Activated CD8-positive, alpha-beta T cell treated with anti-CD3 and anti-CD28 coated beads for 36 hours (primary cell): ENCODE measurements at regions not wholly inside any gene's neighbourhood (a gene's known extent, or its start where the extent isn't known, plus 50 kb on each side); places are given as distances from the start of the nearest gene placed in this dataset.

Source experiments
- ATAC-seq: fragments of 200-7000 bp; cut with Tn5 transposase; one replicate; pipeline ENCODE4 v1.10.0; 2021; ENCODE audit warnings: mild to moderate bottlenecking, moderate library complexity
- CTCF ChIA-PET: fragments of 350-600 bp; sonication (Branson Sonifier 250); formaldehyde crosslinking; loops from one replicate; lab custom pipeline; 2021; ENCODE audit warnings: antibody characterized with exemption; lab: Charles Lee
- POLR2A ChIA-PET: fragments of 350-600 bp; sonication (Branson Sonifier 250); formaldehyde crosslinking; loops from one replicate; lab custom pipeline; 2021; ENCODE audit warnings: antibody characterized with exemption; lab: Charles Lee
- DNase-seq: peaks from one replicate; pipeline ENCODE4 v3.0.0-alpha.2; 2020
- H3K27ac Mint-ChIP-seq: one replicate; pipeline ENCODE4 v1.8.0; 2021; ENCODE audit warnings: mild to moderate bottlenecking, mixed read lengths
- H3K27me3 Mint-ChIP-seq: one replicate; pipeline ENCODE4 v1.8.0; 2021; ENCODE audit warnings: mixed read lengths
- H3K36me3 Mint-ChIP-seq: one replicate; pipeline ENCODE4 v1.8.0; 2021; ENCODE audit warnings: low read depth, mixed read lengths
- H3K4me1 Mint-ChIP-seq: one replicate; pipeline ENCODE4 v1.8.0; 2021; ENCODE audit warnings: low read depth, mixed read lengths
- H3K4me3 Mint-ChIP-seq: one replicate; pipeline ENCODE4 v1.8.0; 2021; ENCODE audit warnings: mild to moderate bottlenecking, moderate library complexity, mixed read lengths
- H3K9me3 Mint-ChIP-seq: one replicate; pipeline ENCODE4 v1.8.0; 2021; ENCODE audit warnings: mixed read lengths
- intact Hi-C: fragments of 100-400 bp; cut with micrococcal nuclease; formaldehyde crosslinking; loops from one replicate; pipeline ENCODE4 v1.10.0; 2022
- TF ChIP-seq, protein P1 (sequence below): fragments of 200-600 bp; IDR thresholded peaks from one replicate; pipeline ENCODE4 v1.8.0; 2022; ENCODE audit warnings: antibody characterized with exemption, mild to moderate bottlenecking

DNA sequence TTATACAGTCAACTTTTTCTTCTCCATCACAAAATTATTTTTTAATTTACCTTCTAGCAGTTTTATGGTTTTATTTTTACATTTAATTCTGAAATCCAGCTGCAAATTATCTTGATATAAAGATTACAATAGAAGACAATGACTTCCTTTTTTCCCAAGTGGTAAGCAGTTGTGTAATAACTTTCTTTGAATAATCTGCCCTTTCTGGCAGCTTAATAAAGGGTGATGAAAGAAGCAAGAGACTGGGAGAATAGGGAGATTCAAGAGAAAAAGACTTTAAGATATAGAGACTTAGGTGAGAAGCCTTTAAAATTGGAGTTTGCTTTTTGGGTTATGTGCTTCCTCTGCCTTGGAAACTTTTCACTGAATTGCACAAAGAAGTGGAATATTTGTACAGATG is 100.4 kb upstream of the FREM1 start:
- H3K4me1 Mint-ChIP-seq, result no peaks in the 10 kb centered on the region
- intact Hi-C loops, result no loop called here
- TF ChIP-seq, protein P1, sequence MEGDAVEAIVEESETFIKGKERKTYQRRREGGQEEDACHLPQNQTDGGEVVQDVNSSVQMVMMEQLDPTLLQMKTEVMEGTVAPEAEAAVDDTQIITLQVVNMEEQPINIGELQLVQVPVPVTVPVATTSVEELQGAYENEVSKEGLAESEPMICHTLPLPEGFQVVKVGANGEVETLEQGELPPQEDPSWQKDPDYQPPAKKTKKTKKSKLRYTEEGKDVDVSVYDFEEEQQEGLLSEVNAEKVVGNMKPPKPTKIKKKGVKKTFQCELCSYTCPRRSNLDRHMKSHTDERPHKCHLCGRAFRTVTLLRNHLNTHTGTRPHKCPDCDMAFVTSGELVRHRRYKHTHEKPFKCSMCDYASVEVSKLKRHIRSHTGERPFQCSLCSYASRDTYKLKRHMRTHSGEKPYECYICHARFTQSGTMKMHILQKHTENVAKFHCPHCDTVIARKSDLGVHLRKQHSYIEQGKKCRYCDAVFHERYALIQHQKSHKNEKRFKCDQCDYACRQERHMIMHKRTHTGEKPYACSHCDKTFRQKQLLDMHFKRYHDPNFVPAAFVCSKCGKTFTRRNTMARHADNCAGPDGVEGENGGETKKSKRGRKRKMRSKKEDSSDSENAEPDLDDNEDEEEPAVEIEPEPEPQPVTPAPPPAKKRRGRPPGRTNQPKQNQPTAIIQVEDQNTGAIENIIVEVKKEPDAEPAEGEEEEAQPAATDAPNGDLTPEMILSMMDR, result no peak
- H3K27me3 Mint-ChIP-seq, result no peaks in the 10 kb centered on the region
- no peak for DNase-seq
- no peaks in the 10 kb centered on the region for H3K9me3 Mint-ChIP-seq
- ATAC-seq, result no peak
- no peaks in the 10 kb centered on the region for H3K36me3 Mint-ChIP-seq
- no peak overlapping the region for H3K4me3 Mint-ChIP-seq
- no peak overlapping the region for H3K27ac Mint-ChIP-seq
- ChIA-PET CTCF (no interaction called here), POLR2A (no interaction called here)

DNA sequence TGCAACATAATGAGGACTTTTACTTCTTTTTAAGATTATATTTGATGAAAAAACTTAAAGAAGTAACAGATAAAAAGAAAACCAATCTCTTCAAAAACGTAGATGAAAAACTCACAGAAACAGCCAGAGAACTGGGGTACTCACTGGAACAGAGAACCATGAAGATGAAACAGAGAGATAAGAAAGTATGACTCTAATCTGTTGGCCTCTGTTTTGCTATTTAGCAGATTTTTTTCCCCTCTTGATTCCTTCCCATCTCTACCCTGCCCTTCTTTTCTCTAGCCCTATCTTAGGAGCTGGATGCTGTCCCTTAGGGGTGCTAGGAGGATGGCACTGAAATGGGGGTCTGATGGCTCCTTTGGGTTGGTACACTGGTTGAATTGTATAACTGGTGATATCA is 97.5 kb upstream of the FREM1 start:
- ChIA-PET POLR2A (no interaction called here), CTCF (no interaction called here)
- intact Hi-C loops, result no loop called here
- DNase-seq (no peak), ATAC-seq (no peak)
- H3K36me3 Mint-ChIP-seq, result no peaks in the 10 kb centered on the region
- H3K27me3 Mint-ChIP-seq, result no peaks in the 10 kb centered on the region
- H3K27ac Mint-ChIP-seq, result no peak overlapping the region
- H3K4me1 Mint-ChIP-seq, result no peaks in the 10 kb centered on the region
- no peaks in the 10 kb centered on the region for H3K9me3 Mint-ChIP-seq
- H3K4me3 Mint-ChIP-seq, result no peak overlapping the region
- TF ChIP-seq, protein P1, result no peak

DNA sequence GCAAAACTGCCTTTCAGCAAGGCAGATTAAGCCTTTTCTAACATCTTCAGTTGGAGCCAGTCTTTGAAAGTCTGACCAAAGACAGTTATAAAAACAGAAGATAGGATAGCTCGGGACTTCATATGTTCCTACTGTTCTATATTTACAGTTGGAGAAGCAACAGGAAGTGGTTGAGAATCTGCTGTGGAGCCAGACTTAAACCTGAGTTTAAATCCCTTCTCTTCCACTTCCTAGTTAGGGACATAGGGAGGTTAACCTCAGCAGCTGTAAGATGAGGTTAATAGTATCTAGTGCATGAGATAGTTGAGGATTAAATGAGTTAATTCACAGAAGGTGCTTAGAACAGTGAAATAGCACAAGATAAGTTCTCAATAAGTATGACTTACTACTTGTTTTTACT is 84.5 kb upstream of the FREM1 start:
- H3K4me3 Mint-ChIP-seq, result no peak overlapping the region
- no peaks in the 10 kb centered on the region for H3K9me3 Mint-ChIP-seq
- POLR2A ChIA-PET, result no interaction called here
- H3K27ac Mint-ChIP-seq, result no peak overlapping the region
- TF ChIP-seq, protein P1, result no peak
- ATAC-seq (no peak), DNase-seq (no peak)
- H3K27me3 Mint-ChIP-seq, result peaks cover 10% of the 10 kb centered on the region
- peaks cover 25% of the 10 kb centered on the region for H3K4me1 Mint-ChIP-seq
- CTCF ChIA-PET, result interaction anchor here (1.0 kb wide), 1 partner anchor 11 kb away, joined by 3 read pairs; no protein-coding TSS in a partner anchor
- H3K36me3 Mint-ChIP-seq, result peaks cover 3% of the 10 kb centered on the region
- intact Hi-C loops, result no loop called here

DNA sequence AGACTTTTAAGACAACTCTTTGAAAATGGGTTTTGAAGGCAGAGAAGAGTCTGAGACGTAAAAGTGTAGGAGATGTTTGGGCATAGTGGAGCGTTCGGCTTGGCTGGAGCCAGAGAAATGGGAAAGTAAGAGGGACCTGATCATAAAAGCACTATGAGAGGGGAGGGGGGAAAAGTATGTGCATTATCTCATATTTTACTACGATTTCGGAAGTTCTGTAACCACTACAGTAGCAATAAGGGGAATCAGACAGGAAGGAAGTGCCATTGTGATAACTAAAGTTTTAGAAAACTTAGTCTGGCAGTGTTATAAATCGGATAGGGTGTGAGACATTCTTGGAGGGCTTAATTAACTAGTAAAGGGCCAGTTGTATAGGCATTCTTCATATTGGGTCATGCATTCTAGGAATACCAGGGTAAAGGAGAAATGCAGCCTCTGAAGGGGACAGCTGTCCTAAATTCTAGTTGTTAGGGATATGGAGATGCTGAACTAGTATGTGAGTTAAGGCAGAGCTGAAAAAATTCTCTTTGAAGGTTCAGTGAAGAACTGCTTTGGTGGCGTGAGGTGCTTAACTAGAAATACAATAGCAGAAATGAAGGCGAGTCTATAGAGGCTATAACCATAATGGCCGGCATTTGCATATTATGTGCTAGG is 83.8 kb upstream of the FREM1 start:
- Mint-ChIP-seq H3K4me3 (peak overlapping the region; percentile 79), H3K4me1 (peaks cover 25% of the 10 kb centered on the region), H3K27ac (peak overlapping the region; percentile 63), H3K9me3 (no peaks in the 10 kb centered on the region), H3K36me3 (peaks cover 3% of the 10 kb centered on the region), H3K27me3 (peaks cover 10% of the 10 kb centered on the region)
- ATAC-seq (peak; percentile 60), DNase-seq (no peak)
- intact Hi-C loops, result no loop called here
- CTCF ChIA-PET, result no interaction called here
- POLR2A ChIA-PET, result no interaction called here
- TF ChIP-seq, protein P1, result no peak

DNA sequence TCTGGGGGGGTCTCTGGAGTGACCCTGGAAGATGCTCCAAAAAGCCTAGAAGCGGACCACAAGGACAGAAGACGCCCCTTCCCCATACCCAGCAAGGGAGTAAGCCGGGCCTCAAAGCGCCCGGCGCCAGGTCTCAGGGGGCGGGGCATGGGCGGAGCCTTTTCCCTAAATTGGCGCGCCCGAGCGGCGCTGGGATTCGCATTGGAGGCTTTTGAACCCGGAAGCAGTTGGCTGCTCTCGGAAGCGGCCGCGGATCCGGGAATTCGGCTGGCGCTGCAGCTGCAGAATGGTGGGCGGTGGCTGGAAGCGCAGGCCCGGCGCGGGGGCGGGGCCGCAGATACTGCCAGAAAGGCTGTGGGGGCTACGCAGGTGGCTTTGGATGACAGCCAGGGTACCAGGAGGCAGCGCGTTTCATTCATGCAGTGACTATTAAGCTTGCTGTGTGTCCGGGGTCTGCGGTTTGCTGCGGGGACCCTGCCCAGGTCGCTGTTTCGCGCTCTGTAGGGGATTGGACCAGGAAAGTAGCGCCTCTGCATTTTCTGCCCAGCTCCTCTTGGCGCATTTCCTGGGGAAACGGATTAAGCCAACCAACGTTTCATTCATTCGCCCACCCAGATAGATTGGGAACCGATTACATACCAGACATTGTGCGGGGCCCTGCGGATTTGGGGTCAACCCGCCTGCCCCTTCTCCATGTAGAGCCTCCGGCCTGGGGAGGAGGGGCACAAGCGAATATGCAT is 83.0 kb upstream of the FREM1 start:
- H3K27me3 Mint-ChIP-seq, result peaks cover 10% of the 10 kb centered on the region
- peak; percentile 30 for DNase-seq
- TF ChIP-seq, protein P1, result no peak
- H3K36me3 Mint-ChIP-seq, result peaks cover 3% of the 10 kb centered on the region
- H3K4me1 Mint-ChIP-seq, result peaks cover 25% of the 10 kb centered on the region
- intact Hi-C loops, result no loop called here
- ATAC-seq, result peak; percentile 49
- H3K27ac Mint-ChIP-seq, result peak overlapping the region; percentile 63
- POLR2A ChIA-PET, result no interaction called here
- peak overlapping the region; percentile 79 for H3K4me3 Mint-ChIP-seq
- CTCF ChIA-PET, result no interaction called here
- H3K9me3 Mint-ChIP-seq, result no peaks in the 10 kb centered on the region
